Pancreas (tissue), 10 donors: ENCODE measurements at regions not wholly inside any gene's neighbourhood (a gene's known extent, or its start where the extent isn't known, plus 50 kb on each side); places are given as distances from the start of the nearest gene placed in this dataset.
A peak's percentile ranks its signal among the peaks of the same experiment; 100 is the strongest.

Experiments used
- ATAC-seq, 4 donors: fragments of 200-7000 bp; cut with Tn5 transposase; one replicate each; pipeline versions ENCODE4 v1.8.0 to v1.9.1; 2020; ENCODE audit warnings: mild to moderate bottlenecking in 4 of 4, moderate library complexity in 4 of 4
- DNase-seq, 6 donors: peaks; one replicate each; pipeline ENCODE4 v3.0.0-alpha.2; 2020
- FAIRE-seq: peaks from 2 replicates; lab custom pipeline; 2012; peaks lifted over from hg19 to GRCh38; lab: Jason Lieb, UNC
- H3K27ac ChIP-seq, 4 donors: fragments of 200-600 bp; sonication (generic); 1 replicate in 3 of 4; 2 replicates in 1 of 4; pipeline versions ENCODE4 v1.5.0 to v1.8.0; 2020
- H3K27me3 ChIP-seq, 4 donors: fragments of 200-600 bp; one replicate each; pipeline ENCODE4 v1.8.0; 2021
- H3K36me3 ChIP-seq, 3 donors: fragments of 200-600 bp; sonication (generic) in 1 of 3; one replicate each; pipeline versions ENCODE4 v1.5.0 to v1.8.0; 2020 to 2021
- H3K4me1 ChIP-seq, 3 donors: fragments of 200-600 bp; one replicate each; pipeline ENCODE4 v1.8.0; 2021
- H3K4me3 ChIP-seq, 4 donors: fragments of 200-600 bp; sonication (generic) in 2 of 4; one replicate each; pipeline versions ENCODE4 v1.5.0 to v1.8.0; 2020 to 2021
- H3K9me3 ChIP-seq, 4 donors: fragments of 200-600 bp; one replicate each; pipeline ENCODE4 v1.8.0; 2021
- CTCF ChIP-seq, 4 donors: fragments of 200-600 bp; sonication (generic) in 3 of 4; IDR thresholded peaks; one replicate each; pipeline versions ENCODE4 v1.5.0 to v1.8.0; 2021; ENCODE audit warnings: antibody characterized with exemption in 4 of 4
- WGBS, 2 donors: extraction: QIAGEN DNeasy Blood & Tissue Kit; methylation state at CpG; one replicate each; pipeline ENCODE4 v1.1.7; 2013; 5-methylcytosine and 5-hydroxymethylcytosine counted together
- intact Hi-C, 3 donors: fragments of 100-400 bp; cut with DNase I; formaldehyde crosslinking; loops; one replicate each; pipeline versions ENCODE4 v1.11.1 to v1.14.2; 2022
- donor health status: healthy with polysubstance abuse.
- donor health status: DM: no; HTN: no; CAD: no; lungs with moderate emphysema.
- donor health status: DM: no; HTN: no; CAD: no.
- donor health status: control.
- donor health status: control.
- donor health status: Bipolar disorder and iron deficiency.
- donor health status: DM: yes; HTN: yes; CAD: no.
- donor health status: DM: no; HTN: no; CAD: no.
- donor health status: DM: no; HTN: no; CAD: no.
- donor health status: DM: yes; HTN: yes; CAD: no.

- 0 to 1% methylated on average over 67 to 84 of the region's 84 CpGs for WGBS, 2 donors
- intact Hi-C loops, result loop anchor here in 2 of 3 donors (5.0 to 10.0 kb wide), 3 partner anchors 81 to 324 kb away; no protein-coding TSS in a partner anchor
- FAIRE-seq, result no peak
Observed at GRCh38 chr2:134120733-134121630, 132.9 kb upstream of the MGAT5 start.

GRCh38 chr2:134122610-134123009 lies 131.3 kb upstream of the MGAT5 start:
- no peak for TF ChIP-seq CTCF (IDR thresholded peaks at IDR 0.05)
- H3K36me3 ChIP-seq, result no peaks in the 10 kb centered on the region
- no peak overlapping the region for H3K4me3 ChIP-seq
- FAIRE-seq (no peak), DNase-seq (no peak), ATAC-seq (no peak)
- H3K27me3 ChIP-seq, result no peaks in the 10 kb centered on the region
- H3K27ac ChIP-seq, result no peak overlapping the region
- peaks cover 28 to 56% (median 37%) of the 10 kb centered on the region in 3 donors for H3K4me1 ChIP-seq
- no peaks in the 10 kb centered on the region for H3K9me3 ChIP-seq
- 16 to 20% methylated on average over 3 of the region's 3 CpGs for WGBS, 2 donors
- intact Hi-C loops, result loop anchor here in 2 of 3 donors (5.0 to 10.0 kb wide), 3 partner anchors 80 to 322 kb away; no protein-coding TSS in a partner anchor

More at GRCh38 chr2:134120733-134121630, 132.9 kb upstream of the MGAT5 start:
- Histone ChIP-seq H3K27ac (peak overlapping the region; percentile 85 to 95 (median 90)), H3K27me3 (no peaks in the 10 kb centered on the region), H3K9me3 (no peaks in the 10 kb centered on the region), H3K4me3 (peak overlapping the region; percentile 81 to 99 (median 92)), H3K4me1 (peaks cover 23 to 45% (median 37%) of the 10 kb centered on the region in 3 donors), H3K36me3 (no peaks in the 10 kb centered on the region)
- TF ChIP-seq CTCF (IDR thresholded peaks at IDR 0.05), result no peak
- ATAC-seq (peak; percentile 51 to 70 (median 66)), DNase-seq (peak; percentile 54 to 85 (median 64))

- intact Hi-C loops, result loop anchor here in 2 of 3 donors (5.0 to 10.0 kb wide), 3 partner anchors 79 to 321 kb away; no protein-coding TSS in a partner anchor
- H3K36me3 ChIP-seq, result no peaks in the 10 kb centered on the region
- H3K27me3 ChIP-seq, result no peaks in the 10 kb centered on the region
- no peak overlapping the region for H3K27ac ChIP-seq
- ATAC-seq, result no peak
- H3K4me3 ChIP-seq, result no peak overlapping the region
- peaks cover 28 to 56% (median 37%) of the 10 kb centered on the region in 3 donors for H3K4me1 ChIP-seq
- DNase-seq, result no peak
- 76 to 88% methylated on average over 2 of the region's 2 CpGs for WGBS, 2 donors
- H3K9me3 ChIP-seq, result no peaks in the 10 kb centered on the region
- no peak for TF ChIP-seq CTCF (IDR thresholded peaks at IDR 0.05)
- FAIRE-seq, result no peak
Observed at GRCh38 chr2:134123332-134123731, 130.5 kb upstream of the MGAT5 start.

- WGBS, 2 donors, result 3% methylated on average over 3 of the region's 3 CpGs
- ATAC-seq (peak in 1 of 4 donors; percentile 6), FAIRE-seq (no peak), DNase-seq (no peak)
- Histone ChIP-seq H3K4me1 (peaks cover 23 to 47% (median 37%) of the 10 kb centered on the region in 3 donors), H3K27ac (peak overlapping the region in 1 of 4 donors; percentile 39), H3K27me3 (no peaks in the 10 kb centered on the region), H3K36me3 (no peaks in the 10 kb centered on the region), H3K9me3 (no peaks in the 10 kb centered on the region), H3K4me3 (no peak overlapping the region)
- TF ChIP-seq CTCF (IDR thresholded peaks at IDR 0.05), result no peak
- intact Hi-C loops, result loop anchor here in 2 of 3 donors (5.0 to 10.0 kb wide), 3 partner anchors 78 to 321 kb away; no protein-coding TSS in a partner anchor
Observed at GRCh38 chr2:134124047-134124753, 129.7 kb upstream of the MGAT5 start.
